HFFc6 (cell line): ENCODE measurements at regions not wholly inside any gene's neighbourhood (a gene's known extent, or its start where the extent isn't known, plus 50 kb on each side); places are given as distances from the start of the nearest gene placed in this dataset.

Experiments used
- DNase-seq: peaks from one replicate; pipeline ENCODE4 v3.0.0-alpha.2; 2018
- H3K27ac Mint-ChIP-seq: 2 replicates; pipeline ENCODE4 v1.8.0; 2020; ENCODE audit warnings: mild to moderate bottlenecking, mixed read lengths
- H3K27me3 Mint-ChIP-seq: 2 replicates; pipeline ENCODE4 v1.8.0; 2021; ENCODE audit warnings: mild to moderate bottlenecking, moderate library complexity, mixed read lengths; ENCODE audit not compliant: insufficient read depth
- H3K36me3 Mint-ChIP-seq: 2 replicates; pipeline ENCODE4 v1.8.0; 2021; ENCODE audit warnings: low read depth, mixed read lengths
- H3K4me1 Mint-ChIP-seq: 2 replicates; pipeline ENCODE4 v1.8.0; 2020; ENCODE audit warnings: low read depth, mixed read lengths
- H3K4me3 Mint-ChIP-seq: 2 replicates; pipeline ENCODE4 v1.8.0; 2020; ENCODE audit warnings: mild to moderate bottlenecking, moderate library complexity, mixed read lengths
- H3K9me3 Mint-ChIP-seq: 2 replicates; pipeline ENCODE4 v1.8.0; 2020; ENCODE audit warnings: mild to moderate bottlenecking, mixed read lengths
- TF ChIP-seq, protein P1 (sequence below): fragments of 200-600 bp; sonication (generic); IDR thresholded peaks from 2 replicates; pipeline ENCODE4 v1.5.0; 2021; ENCODE audit warnings: antibody characterized with exemption, mild to moderate bottlenecking

- H3K4me1 Mint-ChIP-seq: no peaks in the 10 kb centered on the region
- H3K27ac Mint-ChIP-seq: no peak overlapping the region
- no peaks in the 10 kb centered on the region for H3K36me3 Mint-ChIP-seq
- no peak for DNase-seq
- H3K27me3 Mint-ChIP-seq: no peaks in the 10 kb centered on the region
- TF ChIP-seq, protein P1, sequence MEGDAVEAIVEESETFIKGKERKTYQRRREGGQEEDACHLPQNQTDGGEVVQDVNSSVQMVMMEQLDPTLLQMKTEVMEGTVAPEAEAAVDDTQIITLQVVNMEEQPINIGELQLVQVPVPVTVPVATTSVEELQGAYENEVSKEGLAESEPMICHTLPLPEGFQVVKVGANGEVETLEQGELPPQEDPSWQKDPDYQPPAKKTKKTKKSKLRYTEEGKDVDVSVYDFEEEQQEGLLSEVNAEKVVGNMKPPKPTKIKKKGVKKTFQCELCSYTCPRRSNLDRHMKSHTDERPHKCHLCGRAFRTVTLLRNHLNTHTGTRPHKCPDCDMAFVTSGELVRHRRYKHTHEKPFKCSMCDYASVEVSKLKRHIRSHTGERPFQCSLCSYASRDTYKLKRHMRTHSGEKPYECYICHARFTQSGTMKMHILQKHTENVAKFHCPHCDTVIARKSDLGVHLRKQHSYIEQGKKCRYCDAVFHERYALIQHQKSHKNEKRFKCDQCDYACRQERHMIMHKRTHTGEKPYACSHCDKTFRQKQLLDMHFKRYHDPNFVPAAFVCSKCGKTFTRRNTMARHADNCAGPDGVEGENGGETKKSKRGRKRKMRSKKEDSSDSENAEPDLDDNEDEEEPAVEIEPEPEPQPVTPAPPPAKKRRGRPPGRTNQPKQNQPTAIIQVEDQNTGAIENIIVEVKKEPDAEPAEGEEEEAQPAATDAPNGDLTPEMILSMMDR: no peak
- peaks cover 32% of the 10 kb centered on the region for H3K9me3 Mint-ChIP-seq
- no peak overlapping the region for H3K4me3 Mint-ChIP-seq
Observed at GRCh38 chr2:139170406-139170805, 390.2 kb upstream of the NXPH2 start.

GRCh38 chr2:139165601-139166000 is 385.4 kb upstream of the NXPH2 start:
- Mint-ChIP-seq H3K27me3 (no peaks in the 10 kb centered on the region), H3K27ac (no peak overlapping the region), H3K4me3 (no peak overlapping the region), H3K9me3 (peaks cover 10% of the 10 kb centered on the region), H3K36me3 (no peaks in the 10 kb centered on the region), H3K4me1 (no peaks in the 10 kb centered on the region)
- no peak for DNase-seq
- TF ChIP-seq, protein P1: no peak

DNA sequence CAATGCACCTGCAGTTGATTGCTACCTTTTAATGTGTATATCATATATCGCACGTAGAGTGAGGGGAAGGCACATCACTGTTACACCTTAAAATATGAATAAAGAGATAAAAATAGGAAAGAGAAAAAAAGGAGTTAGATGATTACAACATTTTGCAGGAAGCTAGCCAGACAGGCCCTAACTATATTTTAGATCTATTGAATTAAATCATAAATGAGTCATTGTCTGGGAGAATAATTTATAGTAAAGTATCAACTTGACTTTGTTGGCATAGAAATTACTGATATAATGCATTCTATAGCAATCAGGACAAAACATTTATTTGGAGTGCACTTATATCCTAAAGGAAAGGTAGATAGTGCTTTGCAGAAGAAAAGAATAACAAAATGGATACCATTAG is 384.9 kb upstream of the NXPH2 start:
- no peak overlapping the region for H3K4me3 Mint-ChIP-seq
- H3K27me3 Mint-ChIP-seq: no peaks in the 10 kb centered on the region
- H3K36me3 Mint-ChIP-seq: no peaks in the 10 kb centered on the region
- H3K27ac Mint-ChIP-seq: no peak overlapping the region
- H3K4me1 Mint-ChIP-seq: no peaks in the 10 kb centered on the region
- TF ChIP-seq, protein P1: no peak
- H3K9me3 Mint-ChIP-seq: peaks cover 16% of the 10 kb centered on the region
- no peak for DNase-seq

DNA sequence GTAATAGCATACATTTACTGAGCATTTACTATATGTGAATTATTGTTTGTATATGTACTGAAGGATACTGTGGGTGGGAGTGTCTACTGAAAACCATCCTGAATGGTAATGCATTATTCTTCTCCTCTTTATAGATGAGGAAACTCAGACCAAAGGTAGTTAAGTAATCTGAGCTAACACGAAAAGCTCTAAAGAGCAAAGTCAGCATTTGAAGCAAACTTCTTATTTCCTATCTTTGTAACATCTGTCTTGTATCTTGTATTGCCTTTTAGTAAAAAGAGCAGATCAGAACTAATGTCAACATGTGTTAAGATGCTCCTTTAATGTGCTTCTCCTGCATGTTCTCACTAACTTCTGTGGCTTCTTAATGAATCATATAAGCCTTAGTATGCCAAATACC is 382.8 kb upstream of the NXPH2 start:
- no peaks in the 10 kb centered on the region for H3K36me3 Mint-ChIP-seq
- no peak overlapping the region for H3K4me3 Mint-ChIP-seq
- no peak for DNase-seq
- no peak overlapping the region for H3K27ac Mint-ChIP-seq
- H3K9me3 Mint-ChIP-seq: peaks cover 16% of the 10 kb centered on the region
- TF ChIP-seq, protein P1: no peak
- H3K27me3 Mint-ChIP-seq: no peaks in the 10 kb centered on the region
- H3K4me1 Mint-ChIP-seq: no peaks in the 10 kb centered on the region

- Mint-ChIP-seq H3K4me3 (no peak overlapping the region), H3K9me3 (peaks cover 16% of the 10 kb centered on the region), H3K27me3 (no peaks in the 10 kb centered on the region), H3K27ac (no peak overlapping the region), H3K36me3 (no peaks in the 10 kb centered on the region), H3K4me1 (no peaks in the 10 kb centered on the region)
- no peak for DNase-seq
- TF ChIP-seq, protein P1: no peak
Observed at GRCh38 chr2:139162456-139162855, 382.3 kb upstream of the NXPH2 start.

DNA sequence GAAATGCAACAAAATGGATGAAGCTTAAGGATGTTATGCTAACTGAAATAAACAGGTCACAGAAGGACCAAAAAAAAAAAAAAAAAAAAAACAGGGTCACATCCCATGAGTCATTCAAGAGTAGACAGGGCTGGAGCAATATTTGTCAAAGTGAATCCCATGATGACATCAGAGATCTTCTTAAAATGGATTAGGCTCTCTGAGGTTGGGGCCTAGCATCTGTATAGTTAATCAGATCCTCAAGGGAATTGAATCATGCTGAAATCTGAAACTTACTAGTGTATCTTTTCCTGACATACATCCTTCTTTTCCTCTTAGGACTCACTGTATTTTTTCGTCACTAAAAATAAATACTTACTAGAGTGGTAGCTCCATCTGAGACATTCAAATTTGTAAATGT is 380.6 kb upstream of the NXPH2 start:
- H3K36me3 Mint-ChIP-seq: no peaks in the 10 kb centered on the region
- no peaks in the 10 kb centered on the region for H3K27me3 Mint-ChIP-seq
- no peak overlapping the region for H3K27ac Mint-ChIP-seq
- no peaks in the 10 kb centered on the region for H3K4me1 Mint-ChIP-seq
- H3K9me3 Mint-ChIP-seq: peaks cover 21% of the 10 kb centered on the region
- DNase-seq: no peak
- TF ChIP-seq, protein P1: no peak
- no peak overlapping the region for H3K4me3 Mint-ChIP-seq
